ENCODE measurements at regions not wholly inside any gene's neighbourhood (a gene's known extent, or its start where the extent isn't known, plus 50 kb on each side); places are given as distances from the start of the nearest gene placed in this dataset.
"Not testable (repeated sequence)": the region's sequence is repeated elsewhere in the genome, so short reads cannot be mapped to it uniquely, and the experiment has no call there.

GRCh38 chr2:60353406-60353800, 200.1 kb downstream of the BCL11A start:
- no peak for TF ChIP-seq CTCF (conservative IDR thresholded peaks at IDR 0.05; ENCODE audit: low read length)
- DNase-seq (ENCODE audit: low read depth) = no peak
- no peak overlapping the region for H3K4me3 ChIP-seq (ENCODE audit: low read length)

- no peak for DNase-seq (ENCODE audit: low read depth)
- no peak overlapping the region for H3K4me3 ChIP-seq (ENCODE audit: low read length)
Observed at GRCh38 chr2:60352491-60353405, 200.7 kb downstream of the BCL11A start.

GRCh38 chr2:60351802-60352201, 201.7 kb downstream of the BCL11A start:
- no peak overlapping the region for H3K4me3 ChIP-seq (ENCODE audit: low read length)
- no peak for DNase-seq (ENCODE audit: low read depth)
- no peak for TF ChIP-seq CTCF (conservative IDR thresholded peaks at IDR 0.05; ENCODE audit: low read length)

More at GRCh38 chr2:60352491-60353405, 200.7 kb downstream of the BCL11A start:
- no peak for TF ChIP-seq CTCF (conservative IDR thresholded peaks at IDR 0.05; ENCODE audit: low read length)

GRCh38 chr2:60351321-60351720, 202.1 kb downstream of the BCL11A start:
- TF ChIP-seq CTCF (conservative IDR thresholded peaks at IDR 0.05; ENCODE audit: low read length) = no peak

GRCh38 chr2:60350791-60351190, 202.7 kb downstream of the BCL11A start:
- DNase-seq (ENCODE audit: low read depth) = no peak
- no peak overlapping the region for H3K4me3 ChIP-seq (ENCODE audit: low read length)
- TF ChIP-seq CTCF (conservative IDR thresholded peaks at IDR 0.05; ENCODE audit: low read length) = no peak

More at GRCh38 chr2:60351321-60351720, 202.1 kb downstream of the BCL11A start:
- no peak overlapping the region for H3K4me3 ChIP-seq (ENCODE audit: low read length)
- DNase-seq (ENCODE audit: low read depth) = no peak

GRCh38 chr2:60347781-60348180, 205.7 kb downstream of the BCL11A start:
- no peak for TF ChIP-seq CTCF (conservative IDR thresholded peaks at IDR 0.05; ENCODE audit: low read length)
- no peak for DNase-seq (ENCODE audit: low read depth)
- H3K4me3 ChIP-seq (ENCODE audit: low read length) = no peak overlapping the region

- not testable (repeated sequence) for DNase-seq (ENCODE audit: low read depth); H3K4me3 ChIP-seq (ENCODE audit: low read length)
Observed at GRCh38 chr2:60342491-60342890, 211.0 kb downstream of the BCL11A start.
